Gastroesophageal sphincter (tissue), 4 donors: ENCODE measurements at regions not wholly inside any gene's neighbourhood (a gene's known extent, or its start where the extent isn't known, plus 50 kb on each side); places are given as distances from the start of the nearest gene placed in this dataset.

Experiments
- ATAC-seq: fragments of 150-250 bp; one replicate; pipeline ENCODE4 v1.9.1; 2016; ENCODE audit warnings: mild to moderate bottlenecking, moderate library complexity
- H3K27ac ChIP-seq, 4 donors: fragments of 200-600 bp; sonication (generic) in 3 of 4; 1 replicate in 3 of 4; 2 replicates in 1 of 4; pipeline ENCODE4 v1.5.1; 2016 to 2019
- H3K27me3 ChIP-seq: fragments of 200-600 bp; sonication (generic); one replicate; pipeline ENCODE4 v1.5.1; 2019
- H3K36me3 ChIP-seq, 2 donors: fragments of 200-600 bp; sonication (generic); one replicate each; pipeline ENCODE4 v1.5.1; 2019; ENCODE audit warnings: control low read depth in 1 of 2
- H3K4me1 ChIP-seq, 3 donors: fragments of 200-600 bp; sonication (generic); 1 replicate in 2 of 3; 2 replicates in 1 of 3; pipeline ENCODE4 v1.5.1; 2016 to 2019; ENCODE audit warnings: control low read depth in 2 of 3
- H3K4me3 ChIP-seq, 2 donors: fragments of 200-600 bp; sonication (generic); one replicate each; pipeline ENCODE4 v1.5.1; 2019; ENCODE audit warnings: mild to moderate bottlenecking in 1 of 2, moderate library complexity in 1 of 2
- H3K9me3 ChIP-seq, 3 donors: fragments of 200-600 bp; sonication (generic); one replicate each; pipeline ENCODE4 v1.5.1; 2017 to 2019; ENCODE audit warnings: control low read depth in 2 of 3
- CTCF ChIP-seq, 4 experiments: fragments of 200-600 bp in 2 of 4; fragments of 450-650 bp in 2 of 4; sonication (generic) in 1 of 4; IDR thresholded peaks; one replicate each; pipeline ENCODE4 v1.5.1; 2017 to 2019; ENCODE audit warnings: antibody characterized with exemption in 4 of 4, mild to moderate bottlenecking in 2 of 4, moderate library complexity in 2 of 4
- EP300 ChIP-seq: sonication (generic); formaldehyde crosslinking; IDR thresholded peaks from one replicate; pipeline ENCODE4 v1.6.1; 2017; ENCODE audit warnings: antibody characterized with exemption, mild to moderate bottlenecking
- POLR2A ChIP-seq, 2 donors: fragments of 450-650 bp; IDR thresholded peaks; one replicate each; pipeline ENCODE4 v1.6.1; 2017; ENCODE audit warnings: antibody characterized with exemption in 2 of 2, mild to moderate bottlenecking in 2 of 2, moderate library complexity in 1 of 2
- POLR2AphosphoS5 ChIP-seq: sonication (generic); formaldehyde crosslinking; IDR thresholded peaks from one replicate; pipeline ENCODE4 v1.6.1; 2017; ENCODE audit warnings: antibody characterized with exemption
- whole genome bisulfite sequencing, 2 donors: methylation state at CpG; one replicate each; pipeline ENCODE4 v1.1.5; 2018; ENCODE audit warnings: low coverage in 1 of 2; 5-methylcytosine and 5-hydroxymethylcytosine counted together

GRCh38 chr15:99902248-99902928, 169.2 kb upstream of the LYSMD4 start:
- no peaks in the 10 kb centered on the region for H3K9me3 ChIP-seq
- H3K36me3 ChIP-seq: no peaks in the 10 kb centered on the region
- H3K27me3 ChIP-seq: no peaks in the 10 kb centered on the region
- 63 to 86% methylated on average over 1 of the region's 1 CpG for WGBS, 2 donors
- no peak overlapping the region for H3K4me3 ChIP-seq
- peaks cover 0 to 14% (median 0%) of the 10 kb centered on the region in 3 donors for H3K4me1 ChIP-seq
- TF ChIP-seq POLR2AphosphoS5: no peak
- no peak for TF ChIP-seq CTCF (IDR thresholded peaks at IDR 0.05)
- TF ChIP-seq POLR2A (IDR thresholded peaks at IDR 0.05): no peak
- TF ChIP-seq EP300: no peak
- H3K27ac ChIP-seq: no peak overlapping the region
- ATAC-seq: no peak

GRCh38 chr15:99895956-99896311, 162.7 kb upstream of the LYSMD4 start:
- no peak overlapping the region for H3K4me3 ChIP-seq
- 90 to 96% methylated on average over 4 of the region's 4 CpGs for WGBS, 2 donors

GRCh38 chr15:99895189-99895955, 162.1 kb upstream of the LYSMD4 start:
- Histone ChIP-seq H3K36me3 (no peaks in the 10 kb centered on the region), H3K27ac (no peak overlapping the region), H3K27me3 (no peaks in the 10 kb centered on the region), H3K9me3 (no peaks in the 10 kb centered on the region), H3K4me1 (no peaks in the 10 kb centered on the region), H3K4me3 (no peak overlapping the region)
- 82 to 98% methylated on average over 4 of the region's 4 CpGs for WGBS, 2 donors
- no peak for ATAC-seq
- no peak for TF ChIP-seq POLR2A (IDR thresholded peaks at IDR 0.05)
- TF ChIP-seq POLR2AphosphoS5: no peak
- TF ChIP-seq EP300: no peak
- no peak for TF ChIP-seq CTCF (IDR thresholded peaks at IDR 0.05)

More at GRCh38 chr15:99895956-99896311, 162.7 kb upstream of the LYSMD4 start:
- Histone ChIP-seq H3K27me3 (no peaks in the 10 kb centered on the region), H3K36me3 (no peaks in the 10 kb centered on the region), H3K4me1 (no peaks in the 10 kb centered on the region), H3K9me3 (no peaks in the 10 kb centered on the region), H3K27ac (no peak overlapping the region)
- no peak for ATAC-seq
- TF ChIP-seq POLR2AphosphoS5: no peak
- no peak for TF ChIP-seq CTCF (IDR thresholded peaks at IDR 0.05)

- ATAC-seq: no peak
- WGBS, 2 donors: 93 to 98% methylated on average over 1 to 3 of the region's 3 CpGs
- TF ChIP-seq EP300: no peak
- TF ChIP-seq CTCF (IDR thresholded peaks at IDR 0.05): no peak
- TF ChIP-seq POLR2AphosphoS5: no peak
- TF ChIP-seq POLR2A (IDR thresholded peaks at IDR 0.05): no peak
- no peaks in the 10 kb centered on the region for H3K4me1 ChIP-seq
- H3K9me3 ChIP-seq: no peaks in the 10 kb centered on the region
- no peak overlapping the region for H3K27ac ChIP-seq
- no peaks in the 10 kb centered on the region for H3K27me3 ChIP-seq
- no peaks in the 10 kb centered on the region for H3K36me3 ChIP-seq
- no peak overlapping the region for H3K4me3 ChIP-seq
Observed at GRCh38 chr15:99878835-99879234, 145.6 kb upstream of the LYSMD4 start.

GRCh38 chr15:99873451-99873850, 140.2 kb upstream of the LYSMD4 start:
- Histone ChIP-seq H3K4me1 (no peaks in the 10 kb centered on the region), H3K4me3 (no peak overlapping the region), H3K27me3 (no peaks in the 10 kb centered on the region), H3K36me3 (no peaks in the 10 kb centered on the region), H3K9me3 (no peaks in the 10 kb centered on the region), H3K27ac (no peak overlapping the region)
- WGBS, 2 donors: 72 to 91% methylated on average over 2 of the region's 2 CpGs
- TF ChIP-seq POLR2AphosphoS5: no peak
- no peak for TF ChIP-seq POLR2A (IDR thresholded peaks at IDR 0.05)
- TF ChIP-seq EP300: no peak
- TF ChIP-seq CTCF (IDR thresholded peaks at IDR 0.05): no peak
- no peak for ATAC-seq
